GM12878 (cell line): ENCODE measurements at regions not wholly inside any gene's neighbourhood (a gene's known extent, or its start where the extent isn't known, plus 50 kb on each side); places are given as distances from the start of the nearest gene placed in this dataset.

Experiments used
- ATAC-seq: fragments of 200-7000 bp; cut with Tn5 transposase; 3 replicates; pipeline ENCODE4 v1.9.1; 2020; ENCODE audit warnings: mild to moderate bottlenecking, moderate library complexity
- BruUV-seq: library from RNA; stranded (reverse); fragments of 400-500 nt; replicated peaks from 2 replicates; lab custom pipeline; 2021; lab: Mats Ljungman, UMichigan
- CTCF ChIA-PET: fragments of 300-600 bp; sonication (Branson Sonifier 250); formaldehyde crosslinking; extraction: SDS; loops from one replicate; lab custom pipeline; 2021; ENCODE audit warnings: inconsistent platforms; lab: Yijun Ruan, JAX
- POLR2A ChIA-PET: fragments of 350-600 bp; formaldehyde crosslinking; extraction: SDS; loops from one replicate; lab custom pipeline; 2021; ENCODE audit warnings: inconsistent platforms; lab: Charles Lee
- RAD21 ChIA-PET: fragments of 300-600 bp; sonication (Branson Sonifier 250); formaldehyde crosslinking; loops from one replicate; lab custom pipeline; 2023; ENCODE audit warnings: antibody characterized with exemption; ENCODE audit not compliant: unreplicated experiment; lab: Charles Lee
- SMC1A ChIA-PET: fragments of 300-600 bp; sonication (Branson Sonifier 250); formaldehyde crosslinking; loops from one replicate; lab custom pipeline; 2023; ENCODE audit not compliant: unreplicated experiment, uncharacterized antibody; lab: Charles Lee
- DNase-seq: peaks from one replicate; pipeline ENCODE4 v3.0.0-alpha.2; 2011; ENCODE audit warnings: low read depth, low spot score
- FAIRE-seq: peaks from 3 replicates; lab custom pipeline; 2011; peaks lifted over from hg19 to GRCh38; lab: Jason Lieb, UNC
- H2AFZ ChIP-seq: 2 replicates; pipeline ENCODE4 v1.6.0; 2011; ENCODE audit warnings: low read depth, low read length, control low read depth; ENCODE audit not compliant: control insufficient read depth
- H3K27ac ChIP-seq: 2 replicates; pipeline ENCODE4 v1.5.1; 2011; ENCODE audit warnings: control low read depth; ENCODE audit not compliant: control insufficient read depth, insufficient read depth
- H3K27me3 ChIP-seq, 2 experiments: replicated peaks in 1 of 2; 2 replicates each; pipeline versions ENCODE4 v1.6.0 to v1.6.1; 2011; ENCODE audit warnings: low read length in 1 of 2; ENCODE audit not compliant: control insufficient read depth in 2 of 2, insufficient read depth in 2 of 2
- H3K36me3 ChIP-seq, 2 experiments: 2 replicates each; pipeline ENCODE4 v1.5.1; 2011; ENCODE audit warnings: low read length in 1 of 2; ENCODE audit not compliant: control insufficient read depth in 2 of 2, insufficient read depth in 2 of 2
- H3K4me1 ChIP-seq: 2 replicates; pipeline ENCODE4 v1.6.1; 2011; ENCODE audit warnings: mild to moderate bottlenecking, low read length, moderate library complexity, mixed read lengths; ENCODE audit not compliant: control insufficient read depth, insufficient read depth
- H3K4me2 ChIP-seq: 2 replicates; pipeline ENCODE4 v1.6.0; 2011; ENCODE audit warnings: control low read depth; ENCODE audit not compliant: control insufficient read depth, insufficient read depth
- H3K4me3 ChIP-seq: fragments of 200-600 bp; sonication (generic); 2 replicates; pipeline ENCODE4 v1.5.1; 2016
- H3K79me2 ChIP-seq: 2 replicates; pipeline ENCODE4 v1.6.0; 2011; ENCODE audit warnings: low read length; ENCODE audit not compliant: control insufficient read depth, insufficient read depth
- H3K9ac ChIP-seq: 2 replicates; pipeline ENCODE4 v1.8.0; 2011; ENCODE audit warnings: low read length, control low read depth, mixed read lengths; ENCODE audit not compliant: control insufficient read depth, insufficient read depth
- H3K9me3 ChIP-seq: replicated peaks from 3 replicates; pipeline ENCODE4 v1.5.1; 2011; ENCODE audit warnings: mild to moderate bottlenecking, low read length; ENCODE audit not compliant: control insufficient read depth, insufficient read depth
- H4K20me1 ChIP-seq: 2 replicates; pipeline ENCODE4 v1.6.0; 2011; ENCODE audit not compliant: control insufficient read depth, insufficient read depth
- ATF7 ChIP-seq: fragments of 450-650 bp; IDR thresholded peaks from 2 replicates; pipeline ENCODE4 v1.6.1; 2016; ENCODE audit warnings: low read depth, mild to moderate bottlenecking
- BHLHE40 ChIP-seq, 2 experiments: fragments of 450-650 bp in 1 of 2; IDR thresholded peaks; 2 replicates each; pipeline ENCODE4 v1.6.1; 2011 to 2017; ENCODE audit warnings: low read depth in 2 of 2, borderline replicate concordance in 1 of 2, improper control_type of control experiment in 1 of 2, low read length in 1 of 2, mild to moderate bottlenecking in 1 of 2
- CHD1 ChIP-seq: IDR thresholded peaks from 2 replicates; pipeline ENCODE4 v1.6.1; 2012; ENCODE audit warnings: low read depth, low read length, improper control_type of control experiment
- CHD2 ChIP-seq: IDR thresholded peaks from 2 replicates; pipeline ENCODE4 v1.6.1; 2011; ENCODE audit warnings: low read depth, low read length, improper control_type of control experiment, borderline replicate concordance
- E4F1 ChIP-seq: fragments of 450-650 bp; IDR thresholded peaks from 2 replicates; pipeline ENCODE4 v1.6.1; 2018; ENCODE audit warnings: borderline replicate concordance, mild to moderate bottlenecking; ENCODE audit not compliant: partially characterized antibody
- MEF2B ChIP-seq: fragments of 450-650 bp; IDR thresholded peaks from 2 replicates; pipeline ENCODE4 v1.6.1; 2018; ENCODE audit warnings: mild to moderate bottlenecking, moderate library complexity; ENCODE audit not compliant: partially characterized antibody, poor library complexity, severe bottlenecking
- NR2C1 ChIP-seq: fragments of 450-650 bp; IDR thresholded peaks from 2 replicates; pipeline ENCODE4 v1.6.1; 2017; ENCODE audit warnings: antibody characterized with exemption, mild to moderate bottlenecking, moderate library complexity
- SUPT20H ChIP-seq: IDR thresholded peaks from 2 replicates; pipeline ENCODE4 v1.6.1; 2011; ENCODE audit warnings: low read depth, mild to moderate bottlenecking, low read length, moderate library complexity, borderline replicate concordance; ENCODE audit not compliant: control insufficient read depth
- SUZ12 ChIP-seq: fragments of 200-600 bp; sonication (generic); IDR thresholded peaks from one replicate; pipeline ENCODE4 v1.6.1; 2018; ENCODE audit warnings: antibody characterized with exemption, mild to moderate bottlenecking; ENCODE audit not compliant: unreplicated experiment
- WGBS: methylation state at CpG from one replicate; pipeline ENCODE4 v1.1.6; 2016; ENCODE audit warnings: low lambda C conversion rate; ENCODE audit not compliant: insufficient replicate concordance, insufficient coverage; ENCODE audit errors: missing lambda C conversion rate; 5-methylcytosine and 5-hydroxymethylcytosine counted together
- in situ Hi-C: fragments of 300-500 bp; cut with MboI; formaldehyde crosslinking; loops from 9 replicates; pipeline ENCODE4 v1.14.3; 2018; ENCODE audit warnings: mixed read lengths
- intact Hi-C: fragments of 100-400 bp; cut with micrococcal nuclease; formaldehyde crosslinking; loops from one replicate; pipeline ENCODE4 v1.14.2; 2022; ENCODE audit not compliant: unreplicated experiment

GRCh38 chr3:155001289-155002010, 78.7 kb upstream of the MME start:
- H4K20me1 ChIP-seq: no peaks in the 10 kb centered on the region
- in situ Hi-C loops: no loop called here
- ChIA-PET POLR2A (no interaction called here), SMC1A (no interaction called here), RAD21 (no interaction called here), CTCF (no interaction called here)
- TF ChIP-seq MEF2B: no peak
- no peak for TF ChIP-seq SUPT20H
- TF ChIP-seq BHLHE40 (IDR thresholded peaks at IDR 0.05; ENCODE audit: borderline replicate concordance in 1 of 2, low read depth in 2 of 2, low read length in 1 of 2): no peak
- TF ChIP-seq E4F1: no peak
- no peak for TF ChIP-seq CHD2
- no peak for TF ChIP-seq NR2C1
- no peak for TF ChIP-seq SUZ12
- TF ChIP-seq ATF7: no peak
- TF ChIP-seq CHD1: no peak
- no peaks in the 10 kb centered on the region for H3K9me3 ChIP-seq
- no peaks in the 10 kb centered on the region for H3K36me3 ChIP-seq
- H2AFZ ChIP-seq: no peak overlapping the region
- no peak for DNase-seq
- no peak overlapping the region for H3K4me2 ChIP-seq
- no peak for FAIRE-seq
- H3K27me3 ChIP-seq: no peaks in the 10 kb centered on the region
- no peak overlapping the region for H3K9ac ChIP-seq
- H3K79me2 ChIP-seq: no peaks in the 10 kb centered on the region
- H3K4me1 ChIP-seq: no peaks in the 10 kb centered on the region
- no TSS peak for BruUV-seq
- intact Hi-C loops: no loop called here
- no peak for ATAC-seq
- 19% methylated on average over 7 of the region's 7 CpGs for WGBS
- no peak overlapping the region for H3K27ac ChIP-seq
- H3K4me3 ChIP-seq: no peak overlapping the region
